A549 (cell line): ENCODE measurements at regions not wholly inside any gene's neighbourhood (a gene's known extent, or its start where the extent isn't known, plus 50 kb on each side); places are given as distances from the start of the nearest gene placed in this dataset.

Experiments used
- ATAC-seq, 2 experiments: fragments of 200-7000 bp in 1 of 2; fragments of >200 bp in 1 of 2; cut with Nextera tagmentation in 1 of 2; cut with Tn5 transposase in 1 of 2; 3 replicates each; pipeline versions ENCODE4 v1.8.0 to v1.9.1; 2018 to 2020; ENCODE audit warnings: mild to moderate bottlenecking in 1 of 2, moderate library complexity in 1 of 2
- CTCF ChIA-PET: fragments of 300-600 bp; sonication (Branson Sonifier 250); formaldehyde crosslinking; extraction: SDS; loops from one replicate; lab custom pipeline; 2021; ENCODE audit warnings: antibody characterized with exemption, inconsistent platforms; lab: Yijun Ruan, JAX
- POLR2A ChIA-PET: fragments of 350-600 bp; formaldehyde crosslinking; extraction: SDS; loops from one replicate; lab custom pipeline; 2021; ENCODE audit warnings: antibody characterized with exemption, inconsistent platforms; lab: Yijun Ruan, JAX
- DNase-seq, 2 experiments: peaks; one replicate each; pipeline versions ENCODE4 v3.0.0 to v3.0.0-alpha.2; 2011 to 2016; ENCODE audit warnings: low read depth in 1 of 2, low spot score in 1 of 2
- FAIRE-seq: peaks from 2 replicates; lab custom pipeline; 2011; peaks lifted over from hg19 to GRCh38; lab: Jason Lieb, UNC
- H3K27ac ChIP-seq, 2 experiments: fragments of >200 bp; sonication (Bioruptor Twin); formaldehyde crosslinking; 3 replicates each; pipeline ENCODE4 v1.5.1; 2016 to 2017
- H3K4me1 ChIP-seq: fragments of >200 bp; sonication (Bioruptor Twin); formaldehyde crosslinking; 3 replicates; pipeline ENCODE4 v1.6.1; 2016
- H3K4me2 ChIP-seq: fragments of >200 bp; sonication (Bioruptor Twin); formaldehyde crosslinking; 3 replicates; pipeline ENCODE4 v1.6.1; 2016
- H3K4me3 ChIP-seq: fragments of >200 bp; sonication (Bioruptor Twin); formaldehyde crosslinking; 3 replicates; pipeline ENCODE4 v1.5.1; 2016
- H3K9me3 ChIP-seq: fragments of >200 bp; sonication (Bioruptor Twin); formaldehyde crosslinking; 3 replicates; pipeline ENCODE4 v1.6.1; 2016
- ATOH8 ChIP-seq: fragments of 250-450 bp; sonication (Bioruptor Pico); IDR thresholded peaks from 2 replicates; pipeline ENCODE4 v1.5.0; 2020; ENCODE audit warnings: low read depth, mild to moderate bottlenecking, moderate library complexity
- CEBPB ChIP-seq, 2 experiments: fragments of >200 bp in 1 of 2; sonication (Bioruptor Twin) in 1 of 2; formaldehyde crosslinking in 1 of 2; IDR thresholded peaks; 2 replicates each; pipeline ENCODE4 v1.6.1; 2012 to 2016
- CHD2 ChIP-seq: fragments of 150-350 bp; IDR thresholded peaks from 2 replicates; pipeline ENCODE4 v1.6.1; 2014; ENCODE audit warnings: low read length; ENCODE audit not compliant: partially characterized antibody
- EHMT2 ChIP-seq: fragments of 200-600 bp; sonication (generic); IDR thresholded peaks from 2 replicates; pipeline ENCODE4 v1.6.1; 2016; ENCODE audit warnings: antibody characterized with exemption, low read depth, mild to moderate bottlenecking, moderate library complexity
- EP300 ChIP-seq, 2 experiments: fragments of >200 bp; sonication (Bioruptor Twin); formaldehyde crosslinking; IDR thresholded peaks; 2 replicates in 1 of 2; 3 replicates in 1 of 2; pipeline ENCODE4 v1.6.1; 2016 to 2017
- FOSB ChIP-seq: fragments of 250-450 bp; sonication (Bioruptor Pico); IDR thresholded peaks from 2 replicates; pipeline ENCODE4 v1.5.0; 2020; ENCODE audit warnings: mild to moderate bottlenecking, moderate library complexity
- FOXS1 ChIP-seq: fragments of 250-450 bp; sonication (Bioruptor Pico); IDR thresholded peaks from 2 replicates; pipeline ENCODE4 v1.5.0; 2020; ENCODE audit warnings: mild to moderate bottlenecking, moderate library complexity
- GATA3 ChIP-seq: IDR thresholded peaks from 2 replicates; pipeline ENCODE4 v1.6.1; 2012; ENCODE audit warnings: borderline replicate concordance
- HDAC2 ChIP-seq: fragments of 200-600 bp; sonication (generic); IDR thresholded peaks from 2 replicates; pipeline ENCODE4 v1.6.1; 2016
- HEYL ChIP-seq: fragments of 250-450 bp; sonication (Bioruptor Pico); IDR thresholded peaks from 2 replicates; pipeline ENCODE4 v1.8.0; 2021; ENCODE audit warnings: mild to moderate bottlenecking, moderate library complexity
- HOXA7 ChIP-seq: fragments of 250-450 bp; sonication (Bioruptor Pico); IDR thresholded peaks from 2 replicates; pipeline ENCODE4 v1.5.0; 2020; ENCODE audit warnings: mild to moderate bottlenecking, moderate library complexity
- JUN ChIP-seq, 2 experiments: fragments of >200 bp; sonication (Bioruptor Twin); formaldehyde crosslinking; IDR thresholded peaks; 2 replicates in 1 of 2; 3 replicates in 1 of 2; pipeline ENCODE4 v1.6.1; 2016 to 2017
- MAX ChIP-seq: IDR thresholded peaks from 2 replicates; pipeline ENCODE4 v1.6.1; 2012
- MAZ ChIP-seq: fragments of 150-350 bp; IDR thresholded peaks from 2 replicates; pipeline ENCODE4 v1.6.1; 2014; ENCODE audit warnings: antibody characterized with exemption, low read depth, low read length, borderline replicate concordance
- MYC ChIP-seq: IDR thresholded peaks from 2 replicates; pipeline ENCODE4 v1.6.1; 2012; ENCODE audit warnings: mild to moderate bottlenecking, inconsistent platforms, low read length, improper control_type of control experiment, borderline replicate concordance
- NPAS2 ChIP-seq: fragments of 250-450 bp; sonication (Bioruptor Pico); IDR thresholded peaks from 2 replicates; pipeline ENCODE4 v1.8.0; 2022; ENCODE audit warnings: mild to moderate bottlenecking, moderate library complexity, borderline replicate concordance
- NR3C1 ChIP-seq: fragments of >200 bp; sonication (Bioruptor Twin); formaldehyde crosslinking; IDR thresholded peaks from 3 replicates; pipeline ENCODE4 v1.6.1; 2017
- POLR2AphosphoS2 ChIP-seq: conservative IDR thresholded peaks from 2 replicates; pipeline ENCODE4 v1.6.1; 2012; ENCODE audit warnings: low read length, improper control_type of control experiment, inconsistent platforms
- RARB ChIP-seq: fragments of 250-450 bp; sonication (Bioruptor Pico); IDR thresholded peaks from 2 replicates; pipeline ENCODE4 v1.8.0; 2021; ENCODE audit warnings: mild to moderate bottlenecking, moderate library complexity
- ZNF302 ChIP-seq: fragments of 250-450 bp; sonication (Bioruptor Pico); IDR thresholded peaks from 2 replicates; pipeline ENCODE4 v1.9.0; 2021; ENCODE audit warnings: inconsistent platforms, mild to moderate bottlenecking, moderate library complexity
- ZSCAN20 ChIP-seq: fragments of 250-450 bp; sonication (Bioruptor Pico); IDR thresholded peaks from 2 replicates; pipeline ENCODE4 v1.8.0; 2022; ENCODE audit warnings: mild to moderate bottlenecking, moderate library complexity
- WGBS: methylation state at CpG from one replicate; pipeline ENCODE4 v1.1.6; 2017; ENCODE audit errors: missing lambda C conversion rate; 5-methylcytosine and 5-hydroxymethylcytosine counted together
- TF ChIP-seq, protein P1 (sequence below): IDR thresholded peaks from 2 replicates; pipeline ENCODE4 v1.6.1; 2012
- TF ChIP-seq, protein P2 (sequence below): fragments of >200 bp; sonication (Bioruptor Twin); formaldehyde crosslinking; IDR thresholded peaks from 2 replicates; pipeline ENCODE4 v1.6.1; 2016
- TF ChIP-seq, protein P3 (sequence below): fragments of 250-450 bp; sonication (Bioruptor Pico); IDR thresholded peaks from 2 replicates; pipeline ENCODE4 v1.5.0; 2021; ENCODE audit warnings: mild to moderate bottlenecking, moderate library complexity, borderline replicate concordance
- TF ChIP-seq, protein P4 (sequence below): fragments of >200 bp; sonication (Bioruptor Twin); formaldehyde crosslinking; IDR thresholded peaks from 3 replicates; pipeline ENCODE4 v1.5.1; 2016

DNA sequence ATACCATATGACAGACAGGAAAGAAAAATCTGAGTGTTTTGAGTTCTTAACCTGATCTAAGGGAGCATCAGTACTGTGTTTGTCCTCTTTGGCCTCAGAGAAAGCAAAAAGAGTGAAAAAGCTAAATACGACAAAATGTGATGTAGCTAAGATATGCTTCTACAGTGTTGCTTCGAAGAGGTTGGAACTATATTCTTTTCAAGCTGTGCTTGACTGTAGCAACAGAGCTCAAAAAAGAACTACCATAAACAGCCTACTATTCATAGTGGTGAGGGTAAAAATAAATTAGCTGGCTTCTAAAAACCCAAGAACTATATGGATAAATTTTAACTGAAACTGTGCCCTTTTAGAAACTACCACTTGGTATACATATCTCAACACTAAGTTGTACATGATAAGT, 881.8 kb upstream of the PCDH10 start:
- no peak overlapping the region for H3K27ac ChIP-seq
- ATAC-seq (no peak), FAIRE-seq (no peak), DNase-seq (no peak)
- POLR2A ChIA-PET = no interaction called here
- TF ChIP-seq MAZ (no peak), NPAS2 (CRISPR knock-in tag) (no peak), POLR2AphosphoS2 (no peak), EHMT2 (no peak), NR3C1 (no peak)
- TF ChIP-seq, protein P1, sequence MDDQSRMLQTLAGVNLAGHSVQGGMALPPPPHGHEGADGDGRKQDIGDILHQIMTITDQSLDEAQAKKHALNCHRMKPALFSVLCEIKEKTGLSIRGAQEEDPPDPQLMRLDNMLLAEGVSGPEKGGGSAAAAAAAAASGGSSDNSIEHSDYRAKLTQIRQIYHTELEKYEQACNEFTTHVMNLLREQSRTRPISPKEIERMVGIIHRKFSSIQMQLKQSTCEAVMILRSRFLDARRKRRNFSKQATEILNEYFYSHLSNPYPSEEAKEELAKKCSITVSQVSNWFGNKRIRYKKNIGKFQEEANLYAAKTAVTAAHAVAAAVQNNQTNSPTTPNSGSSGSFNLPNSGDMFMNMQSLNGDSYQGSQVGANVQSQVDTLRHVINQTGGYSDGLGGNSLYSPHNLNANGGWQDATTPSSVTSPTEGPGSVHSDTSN = no peak
- TF ChIP-seq, all 56 proteins: peak for 0
- Histone ChIP-seq H3K4me3 (no peak overlapping the region), H3K9me3 (no peaks in the 10 kb centered on the region), H3K4me1 (no peaks in the 10 kb centered on the region), H3K4me2 (no peak overlapping the region)
- WGBS = 20% methylated on average over 2 of the region's 2 CpGs
- CTCF ChIA-PET = no interaction called here

GRCh38 chr4:132269303-132269990, 879.6 kb upstream of the PCDH10 start:
- 21% methylated on average over 5 of the region's 5 CpGs for WGBS
- POLR2A ChIA-PET = no interaction called here
- no peaks in the 10 kb centered on the region for H3K9me3 ChIP-seq
- no peaks in the 10 kb centered on the region for H3K4me1 ChIP-seq
- TF ChIP-seq EP300 (IDR thresholded peaks at IDR 0.05) (no peak), RARB (CRISPR knock-in tag) (no peak), HEYL (no peak), ATOH8 (CRISPR knock-in tag) (no peak), FOSB (CRISPR knock-in tag) (no peak), MAX (no peak), CHD2 (no peak)
- TF ChIP-seq, protein P2, sequence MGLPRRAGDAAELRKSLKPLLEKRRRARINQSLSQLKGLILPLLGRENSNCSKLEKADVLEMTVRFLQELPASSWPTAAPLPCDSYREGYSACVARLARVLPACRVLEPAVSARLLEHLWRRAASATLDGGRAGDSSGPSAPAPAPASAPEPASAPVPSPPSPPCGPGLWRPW = no peak
- TF ChIP-seq, protein P3, sequence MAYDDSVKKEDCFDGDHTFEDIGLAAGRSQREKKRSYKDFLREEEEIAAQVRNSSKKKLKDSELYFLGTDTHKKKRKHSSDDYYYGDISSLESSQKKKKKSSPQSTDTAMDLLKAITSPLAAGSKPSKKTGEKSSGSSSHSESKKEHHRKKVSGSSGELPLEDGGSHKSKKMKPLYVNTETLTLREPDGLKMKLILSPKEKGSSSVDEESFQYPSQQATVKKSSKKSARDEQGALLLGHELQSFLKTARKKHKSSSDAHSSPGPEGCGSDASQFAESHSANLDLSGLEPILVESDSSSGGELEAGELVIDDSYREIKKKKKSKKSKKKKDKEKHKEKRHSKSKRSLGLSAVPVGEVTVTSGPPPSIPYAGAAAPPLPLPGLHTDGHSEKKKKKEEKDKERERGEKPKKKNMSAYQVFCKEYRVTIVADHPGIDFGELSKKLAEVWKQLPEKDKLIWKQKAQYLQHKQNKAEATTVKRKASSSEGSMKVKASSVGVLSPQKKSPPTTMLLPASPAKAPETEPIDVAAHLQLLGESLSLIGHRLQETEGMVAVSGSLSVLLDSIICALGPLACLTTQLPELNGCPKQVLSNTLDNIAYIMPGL (CRISPR knock-in tag) = no peak
- no peak overlapping the region for H3K4me2 ChIP-seq
- FAIRE-seq (no peak), DNase-seq (no peak), ATAC-seq (no peak)
- no peak overlapping the region for H3K4me3 ChIP-seq
- CTCF ChIA-PET = no interaction called here
- H3K27ac ChIP-seq = no peak overlapping the region

DNA sequence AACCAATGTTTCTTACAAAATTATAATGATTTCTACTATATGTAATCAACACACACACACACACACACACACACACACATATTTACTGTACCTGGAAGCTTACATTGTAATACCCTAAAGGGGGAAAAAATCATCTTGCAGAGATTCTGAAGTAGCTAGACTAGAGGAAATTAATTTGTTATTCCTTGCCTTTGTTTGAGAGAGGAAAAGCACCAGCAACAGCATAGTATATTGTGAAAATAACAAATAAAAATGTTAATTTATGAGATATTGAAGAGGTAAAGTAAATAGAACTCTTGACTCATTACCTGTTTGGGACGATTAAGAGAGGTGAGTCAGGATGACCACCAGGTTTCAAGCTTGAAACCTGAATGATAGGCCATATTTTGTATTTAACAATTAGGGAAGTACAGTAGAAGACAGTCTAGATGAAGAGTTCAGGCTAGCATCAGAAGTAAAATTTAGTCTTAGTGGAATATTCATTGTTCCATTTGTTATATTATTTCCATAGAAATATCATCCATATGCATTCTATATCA, 873.4 kb upstream of the PCDH10 start:
- FAIRE-seq = no peak
- TF ChIP-seq, protein P4, sequence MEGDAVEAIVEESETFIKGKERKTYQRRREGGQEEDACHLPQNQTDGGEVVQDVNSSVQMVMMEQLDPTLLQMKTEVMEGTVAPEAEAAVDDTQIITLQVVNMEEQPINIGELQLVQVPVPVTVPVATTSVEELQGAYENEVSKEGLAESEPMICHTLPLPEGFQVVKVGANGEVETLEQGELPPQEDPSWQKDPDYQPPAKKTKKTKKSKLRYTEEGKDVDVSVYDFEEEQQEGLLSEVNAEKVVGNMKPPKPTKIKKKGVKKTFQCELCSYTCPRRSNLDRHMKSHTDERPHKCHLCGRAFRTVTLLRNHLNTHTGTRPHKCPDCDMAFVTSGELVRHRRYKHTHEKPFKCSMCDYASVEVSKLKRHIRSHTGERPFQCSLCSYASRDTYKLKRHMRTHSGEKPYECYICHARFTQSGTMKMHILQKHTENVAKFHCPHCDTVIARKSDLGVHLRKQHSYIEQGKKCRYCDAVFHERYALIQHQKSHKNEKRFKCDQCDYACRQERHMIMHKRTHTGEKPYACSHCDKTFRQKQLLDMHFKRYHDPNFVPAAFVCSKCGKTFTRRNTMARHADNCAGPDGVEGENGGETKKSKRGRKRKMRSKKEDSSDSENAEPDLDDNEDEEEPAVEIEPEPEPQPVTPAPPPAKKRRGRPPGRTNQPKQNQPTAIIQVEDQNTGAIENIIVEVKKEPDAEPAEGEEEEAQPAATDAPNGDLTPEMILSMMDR = no peak
- no peak for TF ChIP-seq HDAC2
- no peak for TF ChIP-seq CEBPB (IDR thresholded peaks at IDR 0.05)
- TF ChIP-seq FOXS1 (CRISPR knock-in tag) = no peak
- no peak for TF ChIP-seq ZSCAN20
- TF ChIP-seq GATA3 = no peak
- TF ChIP-seq ZNF302 (CRISPR knock-in tag) = no peak
- TF ChIP-seq JUN (IDR thresholded peaks at IDR 0.05) = no peak
- no peak for TF ChIP-seq HOXA7 (CRISPR knock-in tag)
- no peak for TF ChIP-seq MYC
- TF ChIP-seq, protein P3 (CRISPR knock-in tag) = no peak
- TF ChIP-seq, protein P1 = no peak

More for the DNA sequence above, 873.4 kb upstream of the PCDH10 start:
- 7% methylated on average over 1 of the region's 1 CpG for WGBS
- Histone ChIP-seq H3K4me2 (no peak overlapping the region), H3K4me1 (no peaks in the 10 kb centered on the region), H3K4me3 (no peak overlapping the region), H3K9me3 (no peaks in the 10 kb centered on the region), H3K27ac (no peak overlapping the region)
- ChIA-PET CTCF (no interaction called here), POLR2A (no interaction called here)
- no peak for DNase-seq
- no peak for ATAC-seq
